ENCODE measurements at regions not wholly inside any gene's neighbourhood (a gene's known extent, or its start where the extent isn't known, plus 50 kb on each side); places are given as distances from the start of the nearest gene placed in this dataset.

DNA sequence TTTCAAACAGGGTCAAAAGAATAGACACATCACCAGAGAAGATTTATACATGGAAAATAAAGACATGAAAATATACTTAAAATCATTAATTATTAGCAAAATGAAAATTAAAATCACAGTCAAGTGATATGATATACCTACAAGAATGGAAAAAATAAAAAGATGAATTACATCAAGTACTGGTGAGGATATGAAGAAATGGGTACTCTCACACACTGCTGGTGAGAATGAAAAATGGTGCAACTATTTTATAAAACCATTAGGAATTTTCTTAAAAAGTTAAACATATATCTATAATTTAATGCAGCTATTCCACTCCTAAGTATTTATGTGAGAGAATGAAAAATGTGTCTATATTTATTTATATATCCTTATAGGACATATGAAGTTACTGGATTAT, 136.3 kb upstream of the GRIK2 start:
- Histone ChIP-seq H3K4me3 (no peak overlapping the region), H3K27me3 (no peaks in the 10 kb centered on the region), H3K36me3 (no peaks in the 10 kb centered on the region), H3K9me3 (peaks cover 0 to 7% (median 0%) of the 10 kb centered on the region in 3 donors), H3K4me1 (no peaks in the 10 kb centered on the region), H3K27ac (no peak overlapping the region)
- DNase-seq (no peak), ATAC-seq (no peak)
- no peak for TF ChIP-seq POLR2A (IDR thresholded peaks at IDR 0.05)
- TF ChIP-seq, protein P1, sequence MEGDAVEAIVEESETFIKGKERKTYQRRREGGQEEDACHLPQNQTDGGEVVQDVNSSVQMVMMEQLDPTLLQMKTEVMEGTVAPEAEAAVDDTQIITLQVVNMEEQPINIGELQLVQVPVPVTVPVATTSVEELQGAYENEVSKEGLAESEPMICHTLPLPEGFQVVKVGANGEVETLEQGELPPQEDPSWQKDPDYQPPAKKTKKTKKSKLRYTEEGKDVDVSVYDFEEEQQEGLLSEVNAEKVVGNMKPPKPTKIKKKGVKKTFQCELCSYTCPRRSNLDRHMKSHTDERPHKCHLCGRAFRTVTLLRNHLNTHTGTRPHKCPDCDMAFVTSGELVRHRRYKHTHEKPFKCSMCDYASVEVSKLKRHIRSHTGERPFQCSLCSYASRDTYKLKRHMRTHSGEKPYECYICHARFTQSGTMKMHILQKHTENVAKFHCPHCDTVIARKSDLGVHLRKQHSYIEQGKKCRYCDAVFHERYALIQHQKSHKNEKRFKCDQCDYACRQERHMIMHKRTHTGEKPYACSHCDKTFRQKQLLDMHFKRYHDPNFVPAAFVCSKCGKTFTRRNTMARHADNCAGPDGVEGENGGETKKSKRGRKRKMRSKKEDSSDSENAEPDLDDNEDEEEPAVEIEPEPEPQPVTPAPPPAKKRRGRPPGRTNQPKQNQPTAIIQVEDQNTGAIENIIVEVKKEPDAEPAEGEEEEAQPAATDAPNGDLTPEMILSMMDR (IDR thresholded peaks at IDR 0.05 in 4 of 5, conservative IDR thresholded peaks at IDR 0.05 in 1 of 5) = no peak
- in situ Hi-C loops (cut with MboI; ENCODE audit: low sequenced_read_pairs in 4 of 4) = no loop called here
- intact Hi-C loops (cut with DNase I; ENCODE audit: low total_unique reads) = no loop called here

DNA sequence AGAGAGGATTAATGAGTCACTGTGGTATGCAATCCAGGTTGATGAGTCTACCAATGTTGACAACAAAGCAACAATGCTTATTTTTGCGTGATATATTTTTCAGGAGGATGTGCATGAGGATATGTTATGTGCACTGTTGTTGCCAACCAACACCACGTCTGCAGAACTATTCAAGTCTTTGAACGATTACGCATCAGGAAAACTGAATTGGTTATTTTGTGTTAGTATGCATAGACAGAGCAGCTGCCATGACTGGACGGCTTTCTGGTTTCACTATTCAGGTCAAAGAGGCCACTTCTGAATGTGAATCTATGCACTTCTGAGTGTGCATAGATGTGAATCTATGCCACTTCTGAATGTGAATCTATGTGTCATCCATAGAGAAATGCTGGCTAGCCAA, 134.0 kb upstream of the GRIK2 start:
- Histone ChIP-seq H3K36me3 (no peaks in the 10 kb centered on the region), H3K27me3 (no peaks in the 10 kb centered on the region), H3K4me3 (no peak overlapping the region), H3K27ac (no peak overlapping the region), H3K9me3 (peaks cover 0 to 7% (median 0%) of the 10 kb centered on the region in 3 donors), H3K4me1 (no peaks in the 10 kb centered on the region)
- no peak for ATAC-seq
- DNase-seq = no peak
- TF ChIP-seq, protein P1 (IDR thresholded peaks at IDR 0.05 in 4 of 5, conservative IDR thresholded peaks at IDR 0.05 in 1 of 5) = no peak
- no peak for TF ChIP-seq POLR2A (IDR thresholded peaks at IDR 0.05)
- in situ Hi-C loops (cut with MboI; ENCODE audit: low sequenced_read_pairs in 4 of 4) = no loop called here
- intact Hi-C loops (cut with DNase I; ENCODE audit: low total_unique reads) = no loop called here

DNA sequence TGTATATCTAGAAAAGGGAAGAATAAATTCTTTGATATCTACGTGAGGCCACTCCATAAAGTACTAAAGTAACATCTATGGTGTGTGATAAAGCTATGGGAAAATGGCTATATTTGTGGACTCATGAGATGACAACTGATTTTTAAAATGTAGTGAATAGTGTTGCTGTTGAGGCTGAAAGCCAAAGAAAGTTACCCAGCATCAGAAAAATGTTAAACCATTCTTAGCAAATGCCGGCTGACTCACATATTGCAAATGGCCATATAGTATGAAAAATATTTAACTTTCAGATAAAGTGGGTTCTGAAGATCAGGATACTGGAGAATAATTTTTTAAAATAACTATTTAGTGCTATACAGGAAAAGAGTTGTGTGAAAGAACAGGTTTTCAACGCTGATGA, 129.9 kb upstream of the GRIK2 start:
- DNase-seq = no peak
- H3K27me3 ChIP-seq = no peaks in the 10 kb centered on the region
- no peak overlapping the region for H3K4me3 ChIP-seq
- TF ChIP-seq, protein P1 (IDR thresholded peaks at IDR 0.05 in 4 of 5, conservative IDR thresholded peaks at IDR 0.05 in 1 of 5) = no peak
- TF ChIP-seq POLR2A (IDR thresholded peaks at IDR 0.05) = no peak
- H3K27ac ChIP-seq = no peak overlapping the region
- no peaks in the 10 kb centered on the region for H3K36me3 ChIP-seq
- intact Hi-C loops (cut with DNase I; ENCODE audit: low total_unique reads) (no loop called here), in situ Hi-C loops (cut with MboI; ENCODE audit: low sequenced_read_pairs in 4 of 4) (no loop called here)
- no peak for ATAC-seq
- H3K4me1 ChIP-seq = no peaks in the 10 kb centered on the region
- H3K9me3 ChIP-seq = no peaks in the 10 kb centered on the region

DNA sequence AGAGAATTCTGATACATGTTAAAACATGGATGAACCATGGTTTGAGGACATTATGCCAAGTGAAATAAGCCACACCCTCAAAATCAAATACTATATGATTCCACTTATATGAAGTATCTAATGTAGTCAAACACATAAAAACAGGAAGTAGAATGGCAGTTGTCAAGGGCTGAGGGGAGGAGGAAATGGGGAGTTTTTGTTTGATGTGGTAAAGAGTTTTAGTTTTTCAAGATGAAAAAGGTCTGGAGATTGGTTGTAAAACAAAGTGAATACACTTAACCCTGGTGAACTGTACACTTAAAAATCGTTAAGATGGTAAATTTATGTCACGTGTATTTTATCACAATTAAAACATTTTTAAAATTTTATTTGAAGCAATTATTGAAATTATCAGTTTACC, 127.4 kb upstream of the GRIK2 start:
- ATAC-seq (no peak), DNase-seq (no peak)
- H3K4me1 ChIP-seq = no peaks in the 10 kb centered on the region
- H3K9me3 ChIP-seq = no peaks in the 10 kb centered on the region
- H3K4me3 ChIP-seq = no peak overlapping the region
- H3K36me3 ChIP-seq = no peaks in the 10 kb centered on the region
- H3K27me3 ChIP-seq = no peaks in the 10 kb centered on the region
- in situ Hi-C loops (cut with MboI; ENCODE audit: low sequenced_read_pairs in 4 of 4) (no loop called here), intact Hi-C loops (cut with DNase I; ENCODE audit: low total_unique reads) (no loop called here)
- H3K27ac ChIP-seq = no peak overlapping the region
- TF ChIP-seq POLR2A (IDR thresholded peaks at IDR 0.05) = no peak
- TF ChIP-seq, protein P1 (IDR thresholded peaks at IDR 0.05 in 4 of 5, conservative IDR thresholded peaks at IDR 0.05 in 1 of 5) = no peak

DNA sequence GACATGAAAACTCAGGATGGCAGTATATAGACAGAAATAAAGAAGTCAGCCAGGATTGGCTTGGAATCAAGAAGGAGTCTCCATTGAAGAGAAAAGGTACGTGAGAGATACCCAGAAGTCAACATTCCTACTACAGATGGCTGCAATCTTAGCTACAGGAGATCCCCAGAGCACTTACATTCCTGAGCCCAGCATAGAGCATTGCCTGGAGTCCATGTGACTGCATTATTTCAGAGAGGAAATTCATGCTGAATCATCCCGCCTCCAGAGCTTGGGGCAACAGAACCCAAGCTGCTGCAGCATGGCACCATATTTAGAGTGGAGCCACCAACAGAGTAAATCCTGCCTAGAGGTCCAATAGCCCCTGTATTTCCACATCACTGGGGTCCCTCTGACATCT, 125.0 kb upstream of the GRIK2 start:
- Histone ChIP-seq H3K4me3 (no peak overlapping the region), H3K4me1 (no peaks in the 10 kb centered on the region), H3K9me3 (no peaks in the 10 kb centered on the region), H3K36me3 (no peaks in the 10 kb centered on the region), H3K27me3 (no peaks in the 10 kb centered on the region), H3K27ac (no peak overlapping the region)
- intact Hi-C loops (cut with DNase I; ENCODE audit: low total_unique reads) (no loop called here), in situ Hi-C loops (cut with MboI; ENCODE audit: low sequenced_read_pairs in 4 of 4) (no loop called here)
- no peak for TF ChIP-seq POLR2A (IDR thresholded peaks at IDR 0.05)
- TF ChIP-seq, protein P1 (IDR thresholded peaks at IDR 0.05 in 4 of 5, conservative IDR thresholded peaks at IDR 0.05 in 1 of 5) = no peak
- no peak for DNase-seq
- no peak for ATAC-seq

Measured in gastrocnemius medialis (tissue), 4 donors.